ENCODE measurements at regions not wholly inside any gene's neighbourhood (a gene's known extent, or its start where the extent isn't known, plus 50 kb on each side); places are given as distances from the start of the nearest gene placed in this dataset.

DNA sequence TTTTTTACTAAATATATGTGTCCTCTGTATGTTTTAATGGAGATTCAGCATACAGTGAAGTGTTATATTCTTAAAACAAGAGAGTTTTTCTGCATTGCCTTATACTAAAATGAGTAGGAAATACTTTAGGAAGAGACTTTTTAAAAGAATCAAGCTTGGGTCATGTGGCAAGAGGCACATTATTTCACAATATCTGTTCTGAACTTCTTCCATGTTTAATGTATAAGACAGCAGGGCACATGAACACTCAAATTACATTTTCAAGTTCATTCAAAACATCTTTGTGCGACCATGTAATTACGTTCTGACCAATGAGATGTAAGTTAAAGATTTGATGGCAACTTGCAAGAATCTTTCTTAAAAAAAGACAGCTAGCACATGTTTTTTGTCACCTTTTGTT, 1055.9 kb downstream of the NR2F1-AS1 start:
- no peak overlapping the region for H3K4me3 ChIP-seq (ENCODE audit: low read depth, low read length)
- H3K4me1 Mint-ChIP-seq = no peaks in the 10 kb centered on the region

DNA sequence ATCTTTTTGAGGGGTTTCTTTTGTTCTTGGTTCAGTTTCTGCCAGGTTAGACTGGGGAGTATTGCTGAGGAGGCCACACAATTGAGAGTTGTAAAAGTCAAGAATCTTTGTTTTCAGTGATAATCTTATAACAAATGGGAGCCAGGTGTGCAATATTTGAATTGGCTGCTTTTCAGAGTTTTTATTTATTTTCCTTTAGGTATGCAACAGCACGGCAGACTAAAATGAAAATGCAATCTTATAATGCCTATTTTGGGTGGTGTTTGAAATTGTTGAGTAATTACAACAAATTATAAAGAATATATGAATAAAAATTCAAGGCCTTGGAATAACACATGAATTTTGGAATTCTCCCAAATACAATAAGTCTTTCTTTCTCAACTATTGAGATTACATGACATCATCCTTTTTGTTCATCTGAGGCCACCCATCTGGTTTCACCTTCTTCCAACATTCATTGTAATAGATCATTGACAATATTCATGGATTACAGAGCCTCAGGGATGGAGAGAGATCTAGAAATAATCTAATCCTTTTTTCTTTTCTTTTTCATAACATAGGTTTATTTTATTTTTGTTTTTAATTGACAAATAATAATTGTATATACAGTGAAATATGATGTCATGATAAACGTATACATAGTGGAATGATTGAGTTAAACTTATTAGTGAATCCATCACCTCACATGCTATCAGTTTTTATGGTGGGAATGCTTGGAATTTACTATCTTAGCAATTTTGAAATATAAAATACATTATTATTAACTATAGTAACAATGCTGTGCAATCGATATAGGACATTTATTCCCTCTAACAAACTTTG, 1061.0 kb downstream of the NR2F1-AS1 start:
- Histone ChIP-seq H3K27ac (ENCODE audit: insufficient read depth, low read length, poor library complexity, severe bottlenecking) (no peak overlapping the region), H3K36me3 (ENCODE audit: control insufficient read depth, insufficient read depth, low read length) (no peaks in the 10 kb centered on the region), H3K9me3 (ENCODE audit: control insufficient read depth in 2 of 2, low read length in 2 of 2) (peaks cover 0 to 2% of the 10 kb centered on the region in 2 experiments), H3K27me3 (ENCODE audit: control insufficient read depth, insufficient read depth, low read length) (no peaks in the 10 kb centered on the region), H3K4me1 (ENCODE audit: control insufficient read depth, insufficient read depth, low read length, poor library complexity, severe bottlenecking) (no peaks in the 10 kb centered on the region), H3K4me3 (ENCODE audit: low read depth, low read length) (no peak overlapping the region)
- Mint-ChIP-seq H3K4me1 (no peaks in the 10 kb centered on the region), H3K36me3 (no peaks in the 10 kb centered on the region), H3K27ac (no peak overlapping the region), H3K27me3 (no peaks in the 10 kb centered on the region), H3K9me3 (peaks cover 0 to 13% (median 7%) of the 10 kb centered on the region in 7 donors), H3K4me3 (no peak overlapping the region)
- no peak for ATAC-seq (ENCODE audit: low read depth in 2 of 2)
- DNase-seq = no peak

More for the DNA sequence above, 1055.9 kb downstream of the NR2F1-AS1 start:
- DNase-seq = no peak
- Mint-ChIP-seq H3K27ac (no peak overlapping the region), H3K9me3 (peaks cover 1 to 9% (median 4%) of the 10 kb centered on the region in 7 donors), H3K27me3 (no peaks in the 10 kb centered on the region), H3K36me3 (no peaks in the 10 kb centered on the region), H3K4me3 (no peak overlapping the region)
- no peak overlapping the region for H3K27ac ChIP-seq (ENCODE audit: insufficient read depth, low read length, poor library complexity, severe bottlenecking)
- ATAC-seq (ENCODE audit: low read depth in 2 of 2) = no peak
- no peaks in the 10 kb centered on the region for H3K27me3 ChIP-seq (ENCODE audit: control insufficient read depth, insufficient read depth, low read length)
- H3K36me3 ChIP-seq (ENCODE audit: control insufficient read depth, insufficient read depth, low read length) = no peaks in the 10 kb centered on the region
- no peaks in the 10 kb centered on the region for H3K9me3 ChIP-seq (ENCODE audit: control insufficient read depth in 2 of 2, low read length in 2 of 2)
- no peaks in the 10 kb centered on the region for H3K4me1 ChIP-seq (ENCODE audit: control insufficient read depth, insufficient read depth, low read length, poor library complexity, severe bottlenecking)

DNA sequence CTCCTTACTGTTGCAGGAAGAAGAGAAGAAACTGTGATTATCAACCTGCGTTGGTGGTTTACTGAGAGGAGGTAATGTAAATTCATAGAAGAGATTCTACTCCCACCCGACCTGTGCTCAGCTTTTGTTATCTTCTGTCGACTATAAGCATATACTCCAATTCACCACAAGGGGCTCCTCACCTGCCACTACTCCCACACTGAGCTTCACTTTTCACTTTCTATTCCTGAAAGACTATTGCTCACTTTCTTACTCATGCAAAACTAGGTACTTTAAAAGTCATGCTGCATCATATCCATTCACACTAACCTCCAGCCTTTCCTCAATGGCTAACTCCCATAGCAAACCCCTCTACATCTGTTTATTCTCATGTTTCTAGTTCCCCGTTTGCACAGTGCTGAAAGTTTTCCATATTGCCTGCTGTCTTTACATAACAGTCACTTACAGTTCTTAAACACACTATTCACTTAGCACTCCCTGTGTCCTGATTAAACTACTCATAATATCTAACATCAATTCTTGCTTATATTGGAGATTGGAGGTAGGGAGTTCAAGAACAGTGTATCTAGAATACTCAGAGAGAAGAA, 1062.6 kb downstream of the NR2F1-AS1 start:
- no peaks in the 10 kb centered on the region for H3K4me1 Mint-ChIP-seq
- no peak for ATAC-seq (ENCODE audit: low read depth in 2 of 2)
- no peaks in the 10 kb centered on the region for H3K36me3 Mint-ChIP-seq
- no peak for DNase-seq
- H3K27ac Mint-ChIP-seq = no peak overlapping the region
- no peak overlapping the region for H3K4me3 Mint-ChIP-seq
- peaks cover 0 to 11% (median 8%) of the 10 kb centered on the region in 7 donors for H3K9me3 Mint-ChIP-seq
- H3K27me3 Mint-ChIP-seq = no peaks in the 10 kb centered on the region
- peaks cover 0 to 2% of the 10 kb centered on the region in 2 experiments for H3K9me3 ChIP-seq (ENCODE audit: control insufficient read depth in 2 of 2, low read length in 2 of 2)
- H3K4me3 ChIP-seq (ENCODE audit: low read depth, low read length) = no peak overlapping the region
- H3K4me1 ChIP-seq (ENCODE audit: control insufficient read depth, insufficient read depth, low read length, poor library complexity, severe bottlenecking) = no peaks in the 10 kb centered on the region
- no peaks in the 10 kb centered on the region for H3K27me3 ChIP-seq (ENCODE audit: control insufficient read depth, insufficient read depth, low read length)
- H3K27ac ChIP-seq (ENCODE audit: insufficient read depth, low read length, poor library complexity, severe bottlenecking) = no peak overlapping the region
- H3K36me3 ChIP-seq (ENCODE audit: control insufficient read depth, insufficient read depth, low read length) = no peaks in the 10 kb centered on the region

DNA sequence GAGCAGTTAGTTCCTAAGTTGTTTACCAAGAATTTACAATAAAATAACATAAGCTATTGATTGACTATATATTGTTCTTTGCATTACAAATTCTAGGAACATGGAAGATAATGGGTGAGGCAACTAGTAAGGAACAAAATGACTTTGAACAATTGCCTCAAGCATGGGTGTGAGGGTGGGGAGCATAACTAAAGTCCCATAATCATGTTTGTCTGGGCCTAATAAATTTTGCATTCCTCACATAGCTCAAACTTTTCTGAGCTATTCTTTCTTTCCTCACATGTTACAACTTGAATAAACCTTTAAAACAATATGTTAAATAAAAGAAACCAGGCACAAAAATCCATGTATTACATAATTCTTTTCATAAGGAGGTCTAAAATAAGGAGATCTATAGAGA, 1066.1 kb downstream of the NR2F1-AS1 start:
- H3K27ac Mint-ChIP-seq = no peak overlapping the region
- no peak overlapping the region for H3K4me3 Mint-ChIP-seq
- no peaks in the 10 kb centered on the region for H3K36me3 Mint-ChIP-seq
- H3K27me3 Mint-ChIP-seq = no peaks in the 10 kb centered on the region
- Histone ChIP-seq H3K4me1 (ENCODE audit: control insufficient read depth, insufficient read depth, low read length, poor library complexity, severe bottlenecking) (no peaks in the 10 kb centered on the region), H3K4me3 (ENCODE audit: low read depth, low read length) (no peak overlapping the region), H3K27ac (ENCODE audit: insufficient read depth, low read length, poor library complexity, severe bottlenecking) (no peak overlapping the region), H3K9me3 (ENCODE audit: control insufficient read depth in 2 of 2, low read length in 2 of 2) (peaks cover 4 to 15% of the 10 kb centered on the region in 2 experiments), H3K36me3 (ENCODE audit: control insufficient read depth, insufficient read depth, low read length) (no peaks in the 10 kb centered on the region), H3K27me3 (ENCODE audit: control insufficient read depth, insufficient read depth, low read length) (no peaks in the 10 kb centered on the region)
- H3K9me3 Mint-ChIP-seq = peaks cover 0 to 26% (median 10%) of the 10 kb centered on the region in 7 donors
- no peak for DNase-seq
- ATAC-seq (ENCODE audit: low read depth in 2 of 2) = no peak
- no peaks in the 10 kb centered on the region for H3K4me1 Mint-ChIP-seq

DNA sequence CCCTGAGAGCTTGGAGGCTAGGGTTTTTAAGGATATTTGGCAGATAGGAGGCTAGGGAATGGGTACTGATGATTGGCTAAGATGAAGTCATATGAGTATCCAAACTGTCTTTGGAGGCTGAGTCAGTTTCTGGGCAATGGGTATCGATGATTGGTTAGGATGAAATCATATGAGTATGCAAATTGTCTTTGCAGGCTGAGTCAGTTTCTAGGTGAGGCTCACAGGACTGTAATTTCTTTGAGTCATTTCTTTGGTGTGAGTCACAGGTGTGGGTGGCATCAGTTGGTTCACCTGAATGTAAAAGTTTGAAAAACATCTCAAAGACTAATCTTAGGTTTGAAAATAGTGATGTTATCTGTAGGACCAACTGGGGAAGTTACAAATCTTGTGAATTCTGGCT, 1068.0 kb downstream of the NR2F1-AS1 start:
- H3K4me1 Mint-ChIP-seq = no peaks in the 10 kb centered on the region

DNA sequence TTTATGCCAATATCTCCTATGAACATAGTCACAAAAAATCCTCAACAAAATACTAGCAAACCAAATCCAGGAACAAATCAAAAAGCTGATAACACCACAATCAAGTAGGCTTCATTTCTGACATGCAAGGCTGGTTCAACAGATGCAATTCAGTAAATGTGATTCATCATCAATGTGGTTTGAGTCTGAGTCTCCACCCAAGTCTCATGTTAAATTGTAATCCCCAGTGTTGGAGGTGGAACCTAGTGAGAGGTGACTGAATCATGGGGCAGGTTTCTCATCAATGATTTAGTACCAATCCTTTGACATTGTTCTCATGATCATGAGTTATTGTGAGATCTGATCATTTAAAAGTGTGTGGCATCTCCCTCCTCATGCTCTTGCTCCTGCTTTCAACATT, 1072.7 kb downstream of the NR2F1-AS1 start:
- no peak for ATAC-seq (ENCODE audit: low read depth in 2 of 2)
- H3K4me1 Mint-ChIP-seq = peaks cover 0 to 2% (median 0%) of the 10 kb centered on the region in 4 donors

More for the DNA sequence above, 1068.0 kb downstream of the NR2F1-AS1 start:
- no peak overlapping the region for H3K4me3 ChIP-seq (ENCODE audit: low read depth, low read length)
- H3K36me3 ChIP-seq (ENCODE audit: control insufficient read depth, insufficient read depth, low read length) = no peaks in the 10 kb centered on the region
- Mint-ChIP-seq H3K9me3 (peaks cover 0 to 34% (median 10%) of the 10 kb centered on the region in 7 donors), H3K27ac (no peak overlapping the region), H3K36me3 (no peaks in the 10 kb centered on the region), H3K27me3 (no peaks in the 10 kb centered on the region), H3K4me3 (no peak overlapping the region)
- H3K9me3 ChIP-seq (ENCODE audit: control insufficient read depth in 2 of 2, low read length in 2 of 2) = peaks cover 12 to 13% of the 10 kb centered on the region in 2 experiments
- ATAC-seq (ENCODE audit: low read depth in 2 of 2) (no peak), DNase-seq (no peak)
- no peak overlapping the region for H3K27ac ChIP-seq (ENCODE audit: insufficient read depth, low read length, poor library complexity, severe bottlenecking)
- H3K27me3 ChIP-seq (ENCODE audit: control insufficient read depth, insufficient read depth, low read length) = no peaks in the 10 kb centered on the region
- no peaks in the 10 kb centered on the region for H3K4me1 ChIP-seq (ENCODE audit: control insufficient read depth, insufficient read depth, low read length, poor library complexity, severe bottlenecking)

DNA sequence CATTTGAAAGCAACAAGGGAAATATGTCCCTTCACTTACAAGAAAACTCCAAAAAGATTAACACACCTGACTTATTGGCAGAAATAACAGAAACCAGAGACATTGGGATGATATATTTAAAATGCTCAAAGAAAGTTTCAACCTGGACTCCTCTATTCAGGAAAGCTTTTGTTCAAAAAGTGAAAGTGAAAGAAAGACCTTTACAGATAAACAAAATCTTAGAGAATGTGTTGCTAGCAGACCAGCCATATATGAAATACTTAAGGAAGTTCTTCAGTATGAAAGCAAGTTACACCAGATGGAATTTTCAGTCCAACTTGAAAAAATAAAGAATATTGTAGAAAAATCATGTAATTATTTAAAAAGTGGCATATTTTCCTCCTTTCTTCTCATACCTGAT, 1075.1 kb downstream of the NR2F1-AS1 start:
- Mint-ChIP-seq H3K27ac (no peak overlapping the region), H3K4me1 (peaks cover 0 to 2% (median 0%) of the 10 kb centered on the region in 4 donors), H3K4me3 (no peak overlapping the region), H3K27me3 (no peaks in the 10 kb centered on the region), H3K9me3 (peaks cover 3 to 30% (median 5%) of the 10 kb centered on the region in 7 donors), H3K36me3 (no peaks in the 10 kb centered on the region)
- Histone ChIP-seq H3K36me3 (ENCODE audit: control insufficient read depth, insufficient read depth, low read length) (no peaks in the 10 kb centered on the region), H3K4me3 (ENCODE audit: low read depth, low read length) (no peak overlapping the region), H3K4me1 (ENCODE audit: control insufficient read depth, insufficient read depth, low read length, poor library complexity, severe bottlenecking) (no peaks in the 10 kb centered on the region), H3K27ac (ENCODE audit: insufficient read depth, low read length, poor library complexity, severe bottlenecking) (no peak overlapping the region), H3K27me3 (ENCODE audit: control insufficient read depth, insufficient read depth, low read length) (no peaks in the 10 kb centered on the region), H3K9me3 (ENCODE audit: control insufficient read depth in 2 of 2, low read length in 2 of 2) (peaks cover 0 to 15% of the 10 kb centered on the region in 2 experiments)
- DNase-seq (no peak), ATAC-seq (ENCODE audit: low read depth in 2 of 2) (no peak)

More for the DNA sequence above, 1072.7 kb downstream of the NR2F1-AS1 start:
- no peak overlapping the region for H3K27ac ChIP-seq (ENCODE audit: insufficient read depth, low read length, poor library complexity, severe bottlenecking)
- Mint-ChIP-seq H3K27me3 (no peaks in the 10 kb centered on the region), H3K36me3 (no peaks in the 10 kb centered on the region), H3K27ac (no peak overlapping the region), H3K4me3 (no peak overlapping the region), H3K9me3 (peaks cover 3 to 44% (median 5%) of the 10 kb centered on the region in 7 donors)
- DNase-seq = no peak
- H3K4me3 ChIP-seq (ENCODE audit: low read depth, low read length) = no peak overlapping the region
- no peaks in the 10 kb centered on the region for H3K4me1 ChIP-seq (ENCODE audit: control insufficient read depth, insufficient read depth, low read length, poor library complexity, severe bottlenecking)
- no peaks in the 10 kb centered on the region for H3K36me3 ChIP-seq (ENCODE audit: control insufficient read depth, insufficient read depth, low read length)
- peaks cover 12 to 15% of the 10 kb centered on the region in 2 experiments for H3K9me3 ChIP-seq (ENCODE audit: control insufficient read depth in 2 of 2, low read length in 2 of 2)
- no peaks in the 10 kb centered on the region for H3K27me3 ChIP-seq (ENCODE audit: control insufficient read depth, insufficient read depth, low read length)

Measured in CD4-positive, CD25-positive, alpha-beta regulatory T cell (primary cell).